ENCODE measurements at regions not wholly inside any gene's neighbourhood (a gene's known extent, or its start where the extent isn't known, plus 50 kb on each side); places are given as distances from the start of the nearest gene placed in this dataset.

DNA sequence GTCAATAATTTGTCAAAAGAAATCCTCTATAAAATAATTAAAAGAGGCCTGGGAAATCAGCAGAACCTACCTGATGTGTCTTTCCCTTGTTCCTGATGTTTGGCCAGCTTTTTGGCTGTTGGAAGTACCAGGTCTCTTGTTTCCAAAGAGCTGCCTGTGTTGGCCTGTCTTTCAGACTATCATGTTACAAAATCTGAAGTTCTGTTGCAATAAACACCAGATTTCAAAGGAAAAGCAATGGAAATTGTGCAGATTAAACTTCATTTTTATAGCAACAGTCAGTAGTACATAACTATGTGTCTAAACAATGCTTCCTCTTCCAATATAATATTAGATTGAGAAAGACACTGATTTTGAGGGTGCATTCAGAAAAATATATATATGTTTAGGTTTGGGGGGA is 647.2 kb upstream of the CXADR start:
- TF ChIP-seq, protein P1, sequence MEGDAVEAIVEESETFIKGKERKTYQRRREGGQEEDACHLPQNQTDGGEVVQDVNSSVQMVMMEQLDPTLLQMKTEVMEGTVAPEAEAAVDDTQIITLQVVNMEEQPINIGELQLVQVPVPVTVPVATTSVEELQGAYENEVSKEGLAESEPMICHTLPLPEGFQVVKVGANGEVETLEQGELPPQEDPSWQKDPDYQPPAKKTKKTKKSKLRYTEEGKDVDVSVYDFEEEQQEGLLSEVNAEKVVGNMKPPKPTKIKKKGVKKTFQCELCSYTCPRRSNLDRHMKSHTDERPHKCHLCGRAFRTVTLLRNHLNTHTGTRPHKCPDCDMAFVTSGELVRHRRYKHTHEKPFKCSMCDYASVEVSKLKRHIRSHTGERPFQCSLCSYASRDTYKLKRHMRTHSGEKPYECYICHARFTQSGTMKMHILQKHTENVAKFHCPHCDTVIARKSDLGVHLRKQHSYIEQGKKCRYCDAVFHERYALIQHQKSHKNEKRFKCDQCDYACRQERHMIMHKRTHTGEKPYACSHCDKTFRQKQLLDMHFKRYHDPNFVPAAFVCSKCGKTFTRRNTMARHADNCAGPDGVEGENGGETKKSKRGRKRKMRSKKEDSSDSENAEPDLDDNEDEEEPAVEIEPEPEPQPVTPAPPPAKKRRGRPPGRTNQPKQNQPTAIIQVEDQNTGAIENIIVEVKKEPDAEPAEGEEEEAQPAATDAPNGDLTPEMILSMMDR (IDR thresholded peaks at IDR 0.05; ENCODE audit: low read depth, low read length) = no peak
- no peak for TF ChIP-seq EZH2phosphoT487 (IDR thresholded peaks at IDR 0.05; ENCODE audit: low read depth)
